Fibroblast of lung (primary cell): ENCODE measurements at regions not wholly inside any gene's neighbourhood (a gene's known extent, or its start where the extent isn't known, plus 50 kb on each side); places are given as distances from the start of the nearest gene placed in this dataset.

ENCODE experiments used
- DNase-seq, 2 donors: peaks; one replicate each; pipeline versions ENCODE4 v3.0.0 to v3.0.0-alpha.2; 2010; ENCODE audit warnings: low read depth in 2 of 2
- H2AFZ ChIP-seq: 2 replicates; pipeline ENCODE4 v1.5.1; 2012; ENCODE audit warnings: low read length, control low read depth, inconsistent platforms
- H3K27ac ChIP-seq: 2 replicates; pipeline ENCODE4 v1.5.1; 2011; ENCODE audit warnings: low read length, control low read depth; ENCODE audit not compliant: insufficient read depth
- H3K27me3 ChIP-seq: 2 replicates; pipeline ENCODE4 v1.5.1; 2011; ENCODE audit warnings: mild to moderate bottlenecking, low read length; ENCODE audit not compliant: control insufficient read depth, insufficient read depth
- H3K36me3 ChIP-seq: 2 replicates; pipeline ENCODE4 v1.5.1; 2011; ENCODE audit warnings: low read length; ENCODE audit not compliant: control insufficient read depth, insufficient read depth
- H3K4me1 ChIP-seq: 2 replicates; pipeline ENCODE4 v1.5.1; 2011; ENCODE audit warnings: low read length; ENCODE audit not compliant: control insufficient read depth, insufficient read depth; ENCODE audit errors: extremely low read depth
- H3K4me2 ChIP-seq: 2 replicates; pipeline ENCODE4 v1.5.1; 2011; ENCODE audit warnings: low read length, control low read depth; ENCODE audit not compliant: insufficient read depth; ENCODE audit errors: extremely low read depth
- H3K4me3 ChIP-seq, 4 experiments: fragments of 200-600 bp in 1 of 4; sonication (generic) in 1 of 4; replicated peaks in 1 of 4; 2 replicates each; pipeline ENCODE4 v1.5.1; 2011 to 2016; ENCODE audit warnings: low read length in 4 of 4, low read depth in 3 of 4, mild to moderate bottlenecking in 3 of 4, control low read depth in 2 of 4, inconsistent platforms in 1 of 4, mixed read lengths in 1 of 4; ENCODE audit not compliant: insufficient read depth in 1 of 4; ENCODE audit errors: control extremely low read depth in 1 of 4
- H3K79me2 ChIP-seq: 2 replicates; pipeline ENCODE4 v1.5.1; 2012; ENCODE audit warnings: mild to moderate bottlenecking, low read length, inconsistent platforms; ENCODE audit not compliant: control insufficient read depth, insufficient read depth
- H3K9ac ChIP-seq: 2 replicates; pipeline ENCODE4 v1.5.1; 2011; ENCODE audit warnings: mild to moderate bottlenecking, low read length, control low read depth; ENCODE audit not compliant: insufficient read depth
- H3K9me3 ChIP-seq: 2 replicates; pipeline ENCODE4 v1.5.1; 2012; ENCODE audit warnings: low read depth, low read length; ENCODE audit not compliant: control insufficient read depth, insufficient read depth
- H4K20me1 ChIP-seq: 2 replicates; pipeline ENCODE4 v1.5.1; 2011; ENCODE audit warnings: low read length; ENCODE audit not compliant: control insufficient read depth, insufficient read depth; ENCODE audit errors: extremely low read depth
- EZH2 ChIP-seq: IDR thresholded peaks from 2 replicates; pipeline ENCODE4 v1.5.1; 2012; ENCODE audit warnings: low read length, control low read depth, mild to moderate bottlenecking; ENCODE audit errors: missing control alignments
- TF ChIP-seq, protein P1 (sequence below), 2 donors: IDR thresholded peaks in 1 of 2; conservative IDR thresholded peaks in 1 of 2; 1 replicate in 1 of 2; 2 replicates in 1 of 2; pipeline ENCODE4 v1.5.1; 2011 to 2012; ENCODE audit warnings: low read length in 2 of 2, control low read depth in 1 of 2, inconsistent platforms in 1 of 2, low read depth in 1 of 2, mild to moderate bottlenecking in 1 of 2

DNA sequence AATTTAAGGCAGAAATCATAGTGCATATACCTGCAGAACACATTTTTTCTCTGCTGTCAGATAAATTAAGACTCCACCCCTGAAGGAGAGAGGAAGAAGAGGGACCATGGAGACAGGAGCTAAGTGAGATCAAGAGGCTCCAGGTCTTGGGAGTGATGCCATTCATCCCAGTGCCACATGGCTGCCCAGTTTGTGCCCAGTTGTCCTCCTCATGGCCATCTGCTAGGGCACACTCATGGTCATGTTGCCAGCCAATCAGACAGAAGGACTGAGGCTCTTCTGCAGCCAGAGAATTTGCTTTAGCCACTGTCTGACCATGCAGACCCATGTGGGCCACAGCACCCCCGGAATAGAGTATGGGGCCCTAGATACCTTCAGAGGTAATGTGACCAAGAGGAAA, 270.5 kb upstream of the PROK2 start:
- Histone ChIP-seq H3K36me3 (no peaks in the 10 kb centered on the region), H3K4me3 (no peak overlapping the region), H3K9ac (no peak overlapping the region), H3K27ac (no peak overlapping the region), H2AFZ (no peak overlapping the region), H3K27me3 (no peaks in the 10 kb centered on the region), H3K9me3 (no peaks in the 10 kb centered on the region), H4K20me1 (no peaks in the 10 kb centered on the region), H3K79me2 (no peaks in the 10 kb centered on the region), H3K4me1 (no peaks in the 10 kb centered on the region), H3K4me2 (no peak overlapping the region)
- TF ChIP-seq EZH2 = no peak
- no peak for DNase-seq

DNA sequence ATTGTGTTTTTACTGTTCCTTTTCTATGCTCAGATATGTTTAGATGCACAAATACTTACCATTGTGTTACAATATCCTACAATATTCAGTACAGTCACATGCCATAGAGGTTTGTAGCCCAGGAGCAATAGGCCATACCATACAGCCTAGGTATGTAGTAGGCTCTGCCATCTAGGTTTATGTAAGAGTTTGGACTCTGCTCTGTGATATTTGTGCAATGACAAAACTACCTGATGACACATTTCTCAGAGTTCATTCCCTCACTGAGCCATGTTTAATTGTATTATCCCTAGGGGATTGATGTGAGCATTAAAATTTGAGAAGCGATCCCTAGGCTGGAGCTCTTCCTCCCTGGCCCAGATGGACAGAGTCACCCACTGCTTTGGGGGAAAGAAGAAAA, 270.0 kb upstream of the PROK2 start:
- Histone ChIP-seq H3K9me3 (no peaks in the 10 kb centered on the region), H2AFZ (no peak overlapping the region), H4K20me1 (no peaks in the 10 kb centered on the region), H3K9ac (no peak overlapping the region), H3K36me3 (no peaks in the 10 kb centered on the region), H3K4me2 (no peak overlapping the region), H3K27ac (no peak overlapping the region), H3K79me2 (no peaks in the 10 kb centered on the region), H3K4me3 (no peak overlapping the region), H3K27me3 (no peaks in the 10 kb centered on the region), H3K4me1 (no peaks in the 10 kb centered on the region)
- TF ChIP-seq, protein P1, sequence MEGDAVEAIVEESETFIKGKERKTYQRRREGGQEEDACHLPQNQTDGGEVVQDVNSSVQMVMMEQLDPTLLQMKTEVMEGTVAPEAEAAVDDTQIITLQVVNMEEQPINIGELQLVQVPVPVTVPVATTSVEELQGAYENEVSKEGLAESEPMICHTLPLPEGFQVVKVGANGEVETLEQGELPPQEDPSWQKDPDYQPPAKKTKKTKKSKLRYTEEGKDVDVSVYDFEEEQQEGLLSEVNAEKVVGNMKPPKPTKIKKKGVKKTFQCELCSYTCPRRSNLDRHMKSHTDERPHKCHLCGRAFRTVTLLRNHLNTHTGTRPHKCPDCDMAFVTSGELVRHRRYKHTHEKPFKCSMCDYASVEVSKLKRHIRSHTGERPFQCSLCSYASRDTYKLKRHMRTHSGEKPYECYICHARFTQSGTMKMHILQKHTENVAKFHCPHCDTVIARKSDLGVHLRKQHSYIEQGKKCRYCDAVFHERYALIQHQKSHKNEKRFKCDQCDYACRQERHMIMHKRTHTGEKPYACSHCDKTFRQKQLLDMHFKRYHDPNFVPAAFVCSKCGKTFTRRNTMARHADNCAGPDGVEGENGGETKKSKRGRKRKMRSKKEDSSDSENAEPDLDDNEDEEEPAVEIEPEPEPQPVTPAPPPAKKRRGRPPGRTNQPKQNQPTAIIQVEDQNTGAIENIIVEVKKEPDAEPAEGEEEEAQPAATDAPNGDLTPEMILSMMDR (conservative IDR thresholded peaks at IDR 0.05 in 1 of 2, IDR thresholded peaks at IDR 0.05 in 1 of 2; ENCODE audit: low read depth in 1 of 2, low read length in 2 of 2) = no peak
- no peak for TF ChIP-seq EZH2
- no peak for DNase-seq

DNA sequence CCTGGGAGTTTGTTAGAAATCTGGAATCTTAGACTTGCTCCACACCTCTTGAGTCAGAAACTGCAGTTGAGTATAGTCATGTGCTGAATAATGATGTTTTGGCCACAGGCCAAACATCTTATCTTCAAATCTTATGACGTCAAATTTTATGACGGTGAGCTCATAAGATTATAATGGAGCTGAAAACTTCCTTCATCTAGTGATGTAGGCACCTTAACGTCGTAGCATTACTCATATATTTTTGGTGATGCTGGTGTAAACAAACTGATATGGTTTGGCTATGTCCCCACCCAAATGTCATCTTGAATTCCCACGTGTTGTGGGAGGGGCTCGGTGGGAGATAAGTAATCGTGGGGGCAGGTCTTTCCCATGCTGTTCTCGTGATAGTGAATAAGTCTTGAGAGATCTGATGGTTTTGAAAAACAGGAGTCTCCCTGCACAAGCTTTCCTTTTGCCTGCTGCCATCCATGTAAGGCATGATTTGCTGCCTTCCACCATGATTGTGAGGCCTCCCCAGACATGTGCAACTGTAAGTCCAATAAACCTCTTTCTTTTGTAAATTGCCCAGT, 268.0 kb upstream of the PROK2 start:
- H3K79me2 ChIP-seq = no peaks in the 10 kb centered on the region
- H3K9me3 ChIP-seq = no peaks in the 10 kb centered on the region
- no peak overlapping the region for H2AFZ ChIP-seq
- no peak overlapping the region for H3K4me2 ChIP-seq
- peak; percentile 9 to 21 for DNase-seq
- H3K27ac ChIP-seq = no peak overlapping the region
- H4K20me1 ChIP-seq = no peaks in the 10 kb centered on the region
- no peak overlapping the region for H3K4me3 ChIP-seq
- no peak for TF ChIP-seq EZH2
- TF ChIP-seq, protein P1 (conservative IDR thresholded peaks at IDR 0.05 in 1 of 2, IDR thresholded peaks at IDR 0.05 in 1 of 2; ENCODE audit: low read depth in 1 of 2, low read length in 2 of 2) = no peak
- H3K27me3 ChIP-seq = no peaks in the 10 kb centered on the region
- H3K4me1 ChIP-seq = no peaks in the 10 kb centered on the region
- H3K36me3 ChIP-seq = no peaks in the 10 kb centered on the region
- H3K9ac ChIP-seq = no peak overlapping the region
